ENCODE measurements at regions not wholly inside any gene's neighbourhood (a gene's known extent, or its start where the extent isn't known, plus 50 kb on each side); places are given as distances from the start of the nearest gene placed in this dataset.

DNA sequence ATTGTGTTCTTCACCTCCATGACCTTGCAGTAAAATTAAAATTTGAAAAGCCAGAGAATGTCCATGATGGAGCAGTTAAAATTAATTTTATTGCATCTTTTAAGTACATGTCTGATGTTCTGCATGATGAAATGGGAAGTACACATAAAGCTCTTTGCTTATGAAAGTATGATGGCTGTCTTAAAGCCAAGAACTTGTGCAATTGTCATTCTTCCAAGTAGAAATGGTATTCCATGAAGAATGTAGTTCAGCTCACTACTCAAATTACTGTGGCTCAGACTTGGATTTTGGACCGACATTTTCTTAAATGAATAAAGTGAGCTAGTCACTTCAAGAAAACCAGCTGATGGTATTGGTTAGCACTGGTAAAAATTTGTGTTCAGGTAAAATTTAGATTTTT is 161.7 kb upstream of the CXCL13 start:
- TF ChIP-seq, protein P1, sequence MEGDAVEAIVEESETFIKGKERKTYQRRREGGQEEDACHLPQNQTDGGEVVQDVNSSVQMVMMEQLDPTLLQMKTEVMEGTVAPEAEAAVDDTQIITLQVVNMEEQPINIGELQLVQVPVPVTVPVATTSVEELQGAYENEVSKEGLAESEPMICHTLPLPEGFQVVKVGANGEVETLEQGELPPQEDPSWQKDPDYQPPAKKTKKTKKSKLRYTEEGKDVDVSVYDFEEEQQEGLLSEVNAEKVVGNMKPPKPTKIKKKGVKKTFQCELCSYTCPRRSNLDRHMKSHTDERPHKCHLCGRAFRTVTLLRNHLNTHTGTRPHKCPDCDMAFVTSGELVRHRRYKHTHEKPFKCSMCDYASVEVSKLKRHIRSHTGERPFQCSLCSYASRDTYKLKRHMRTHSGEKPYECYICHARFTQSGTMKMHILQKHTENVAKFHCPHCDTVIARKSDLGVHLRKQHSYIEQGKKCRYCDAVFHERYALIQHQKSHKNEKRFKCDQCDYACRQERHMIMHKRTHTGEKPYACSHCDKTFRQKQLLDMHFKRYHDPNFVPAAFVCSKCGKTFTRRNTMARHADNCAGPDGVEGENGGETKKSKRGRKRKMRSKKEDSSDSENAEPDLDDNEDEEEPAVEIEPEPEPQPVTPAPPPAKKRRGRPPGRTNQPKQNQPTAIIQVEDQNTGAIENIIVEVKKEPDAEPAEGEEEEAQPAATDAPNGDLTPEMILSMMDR (CRISPR knock-in tag; IDR thresholded peaks at IDR 0.05) = no peak
- TF ChIP-seq, protein P2, sequence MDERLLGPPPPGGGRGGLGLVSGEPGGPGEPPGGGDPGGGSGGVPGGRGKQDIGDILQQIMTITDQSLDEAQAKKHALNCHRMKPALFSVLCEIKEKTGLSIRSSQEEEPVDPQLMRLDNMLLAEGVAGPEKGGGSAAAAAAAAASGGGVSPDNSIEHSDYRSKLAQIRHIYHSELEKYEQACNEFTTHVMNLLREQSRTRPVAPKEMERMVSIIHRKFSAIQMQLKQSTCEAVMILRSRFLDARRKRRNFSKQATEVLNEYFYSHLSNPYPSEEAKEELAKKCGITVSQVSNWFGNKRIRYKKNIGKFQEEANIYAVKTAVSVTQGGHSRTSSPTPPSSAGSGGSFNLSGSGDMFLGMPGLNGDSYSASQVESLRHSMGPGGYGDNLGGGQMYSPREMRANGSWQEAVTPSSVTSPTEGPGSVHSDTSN (CRISPR knock-in tag; IDR thresholded peaks at IDR 0.05) = no peak
- TF ChIP-seq, protein P3, sequence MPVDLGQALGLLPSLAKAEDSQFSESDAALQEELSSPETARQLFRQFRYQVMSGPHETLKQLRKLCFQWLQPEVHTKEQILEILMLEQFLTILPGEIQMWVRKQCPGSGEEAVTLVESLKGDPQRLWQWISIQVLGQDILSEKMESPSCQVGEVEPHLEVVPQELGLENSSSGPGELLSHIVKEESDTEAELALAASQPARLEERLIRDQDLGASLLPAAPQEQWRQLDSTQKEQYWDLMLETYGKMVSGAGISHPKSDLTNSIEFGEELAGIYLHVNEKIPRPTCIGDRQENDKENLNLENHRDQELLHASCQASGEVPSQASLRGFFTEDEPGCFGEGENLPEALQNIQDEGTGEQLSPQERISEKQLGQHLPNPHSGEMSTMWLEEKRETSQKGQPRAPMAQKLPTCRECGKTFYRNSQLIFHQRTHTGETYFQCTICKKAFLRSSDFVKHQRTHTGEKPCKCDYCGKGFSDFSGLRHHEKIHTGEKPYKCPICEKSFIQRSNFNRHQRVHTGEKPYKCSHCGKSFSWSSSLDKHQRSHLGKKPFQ (CRISPR knock-in tag; IDR thresholded peaks at IDR 0.05; ENCODE audit: insufficient replicate concordance) = no peak
- TF ChIP-seq, protein P4, sequence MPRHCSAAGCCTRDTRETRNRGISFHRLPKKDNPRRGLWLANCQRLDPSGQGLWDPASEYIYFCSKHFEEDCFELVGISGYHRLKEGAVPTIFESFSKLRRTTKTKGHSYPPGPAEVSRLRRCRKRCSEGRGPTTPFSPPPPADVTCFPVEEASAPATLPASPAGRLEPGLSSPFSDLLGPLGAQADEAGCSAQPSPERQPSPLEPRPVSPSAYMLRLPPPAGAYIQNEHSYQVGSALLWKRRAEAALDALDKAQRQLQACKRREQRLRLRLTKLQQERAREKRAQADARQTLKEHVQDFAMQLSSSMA (CRISPR knock-in tag; IDR thresholded peaks at IDR 0.05) = no peak

All from HepG2 (cell line).